Endometrium (tissue), 2 donors: ENCODE measurements at regions not wholly inside any gene's neighbourhood (a gene's known extent, or its start where the extent isn't known, plus 50 kb on each side); places are given as distances from the start of the nearest gene placed in this dataset.
"Not testable (repeated sequence)": the region's sequence is repeated elsewhere in the genome, so short reads cannot be mapped to it uniquely, and the experiment has no call there.

Experiments
- FAIRE-seq: peaks from 2 replicates; lab custom pipeline; 2012; peaks lifted over from hg19 to GRCh38; lab: Jason Lieb, UNC
- donor health status: control.
- donor health status: control.

DNA sequence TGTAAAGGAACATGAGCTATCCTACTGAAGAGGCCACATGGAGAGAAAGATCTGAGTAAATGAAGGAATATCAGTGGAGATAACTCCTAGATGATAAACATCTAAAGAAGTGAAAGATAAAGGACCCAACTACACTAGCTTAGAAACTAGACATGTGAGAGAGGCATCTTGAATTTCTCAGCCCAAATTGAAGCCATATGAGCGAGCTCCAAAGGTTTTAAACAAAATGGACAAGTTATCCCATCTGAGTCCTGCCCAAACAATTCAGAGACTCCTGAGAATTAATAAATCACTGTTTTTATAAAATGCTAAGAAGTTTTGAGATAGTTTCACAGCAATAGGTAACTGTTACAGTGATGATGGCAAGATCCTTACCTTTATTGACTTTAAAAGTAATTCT, 438.9 kb downstream of the NAV3 start:
- no peak for FAIRE-seq

GRCh38 chr12:78271546-78271945, 440.9 kb downstream of the NAV3 start:
- FAIRE-seq: no peak

- FAIRE-seq: no peak
Measured at GRCh38 chr12:78275886-78276285, 445.2 kb downstream of the NAV3 start.

DNA sequence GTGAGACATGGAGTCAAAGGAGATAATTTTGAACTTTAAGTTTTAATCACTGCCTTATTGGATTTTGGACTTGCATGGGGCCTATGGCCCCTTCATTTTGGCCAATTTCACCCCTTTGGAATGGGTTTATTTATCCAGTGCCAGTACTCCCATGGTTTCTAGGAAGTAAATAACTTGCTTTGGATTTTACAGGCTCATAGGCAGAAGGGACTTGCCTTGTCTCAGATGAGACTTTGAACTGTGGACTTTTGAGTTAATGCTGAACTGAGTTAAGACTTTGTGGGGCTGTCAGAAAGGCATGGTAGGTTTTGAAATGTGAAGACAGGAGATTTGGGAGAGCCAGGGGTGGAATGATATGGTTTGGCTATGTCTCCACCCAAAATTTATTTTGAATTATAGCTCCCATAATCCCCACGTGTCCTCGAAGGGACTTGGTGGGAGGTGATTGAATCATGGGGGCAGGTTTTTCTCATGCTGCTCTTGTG, 448.1 kb downstream of the NAV3 start:
- FAIRE-seq: no peak

- FAIRE-seq: no peak
Measured at GRCh38 chr12:78279567-78279966, 448.9 kb downstream of the NAV3 start.

GRCh38 chr12:78281102-78281501, 450.4 kb downstream of the NAV3 start:
- not testable (repeated sequence) for FAIRE-seq

DNA sequence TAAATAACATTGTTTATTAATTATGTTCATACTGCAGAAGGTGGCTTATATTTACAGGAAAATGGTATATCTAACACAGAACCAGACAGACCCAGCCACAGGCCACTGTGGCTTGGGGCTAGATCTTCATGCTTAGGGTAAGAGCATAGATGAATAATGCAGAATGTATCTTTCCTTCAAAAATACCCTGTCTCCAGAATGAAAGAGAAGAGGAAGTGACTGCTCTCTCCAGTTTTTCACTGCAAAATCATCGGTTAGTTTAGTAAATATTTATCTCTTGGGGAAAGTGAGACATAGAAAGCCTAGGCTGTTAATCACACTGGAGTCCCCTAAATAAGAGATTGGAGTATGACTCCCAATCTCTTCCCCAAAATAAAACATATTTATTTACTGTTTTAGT, 453.7 kb downstream of the NAV3 start:
- FAIRE-seq: no peak

GRCh38 chr12:78290606-78291345, 460.1 kb downstream of the NAV3 start:
- FAIRE-seq: no peak

DNA sequence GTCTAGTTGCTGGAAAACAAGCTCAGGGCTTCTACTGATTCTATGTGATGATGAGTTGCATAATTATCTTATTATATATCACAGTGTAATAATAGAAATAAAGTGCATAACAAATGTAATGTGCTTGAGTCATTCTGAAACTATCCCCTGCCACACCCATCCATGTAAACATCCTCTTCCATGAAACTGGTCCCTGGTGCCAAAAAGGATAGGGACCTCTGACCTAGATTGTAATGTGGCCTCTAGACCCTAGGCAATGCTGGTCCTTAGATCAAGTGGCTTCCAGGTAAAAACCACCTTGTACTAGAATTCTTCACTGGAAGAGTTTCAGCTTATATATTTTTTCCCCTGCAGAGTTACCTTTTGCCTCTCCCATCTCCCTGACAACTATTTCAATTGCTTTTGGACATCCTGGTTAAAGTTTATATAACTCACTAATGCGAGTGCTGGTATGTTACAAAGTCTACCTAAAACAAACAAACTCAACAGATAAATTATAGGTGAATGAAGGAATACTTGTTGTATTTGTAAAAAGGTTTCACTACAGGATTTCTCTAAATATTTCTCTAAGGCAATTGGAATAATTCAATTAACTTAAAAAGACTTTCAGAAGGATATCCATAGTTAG, 462.5 kb downstream of the NAV3 start:
- no peak for FAIRE-seq

- not testable (repeated sequence) for FAIRE-seq
Measured at GRCh38 chr12:78301282-78301681, 470.6 kb downstream of the NAV3 start.

DNA sequence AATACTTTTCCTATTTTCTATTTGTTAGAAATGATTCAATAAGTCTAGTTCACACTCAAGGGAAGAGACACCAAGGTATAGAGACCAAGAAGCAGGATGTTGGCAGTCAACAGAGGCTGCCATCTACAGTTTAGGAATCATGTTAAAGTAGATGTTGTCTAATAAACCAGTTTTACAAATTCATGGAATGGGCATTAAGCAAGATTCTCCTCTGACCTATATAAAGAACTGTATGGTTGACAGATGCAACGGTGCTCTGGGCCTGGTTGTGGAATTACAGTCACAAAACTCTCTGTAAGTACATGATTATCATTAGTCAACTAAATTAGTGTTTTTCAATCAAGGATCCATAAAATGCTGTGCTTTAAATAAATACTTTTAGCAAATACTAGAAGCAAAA, 475.1 kb downstream of the NAV3 start:
- no peak for FAIRE-seq

DNA sequence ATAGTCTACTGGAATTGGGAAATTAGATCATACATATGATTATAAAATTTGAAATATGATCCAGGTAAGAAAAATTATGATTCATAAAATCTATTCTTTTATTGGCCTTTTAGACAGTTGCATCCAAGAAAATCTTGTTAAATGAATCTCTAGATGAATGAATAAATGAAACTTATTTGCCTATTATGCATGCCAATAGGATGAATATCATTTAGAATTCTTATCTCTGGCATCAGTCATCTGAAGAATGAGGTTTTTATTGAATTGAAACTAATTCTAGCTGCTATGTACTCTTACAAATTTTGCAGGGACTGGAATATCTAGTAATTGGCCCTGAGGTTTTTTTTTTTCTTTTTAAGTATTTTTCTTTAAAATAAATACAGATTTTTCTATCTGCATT, 475.5 kb downstream of the NAV3 start:
- FAIRE-seq: no peak

- no peak for FAIRE-seq
Measured at GRCh38 chr12:78308701-78309100, 478.0 kb downstream of the NAV3 start.

GRCh38 chr12:78315028-78315427, 484.3 kb downstream of the NAV3 start:
- no peak for FAIRE-seq

GRCh38 chr12:78316136-78316535, 485.4 kb downstream of the NAV3 start:
- FAIRE-seq: no peak

DNA sequence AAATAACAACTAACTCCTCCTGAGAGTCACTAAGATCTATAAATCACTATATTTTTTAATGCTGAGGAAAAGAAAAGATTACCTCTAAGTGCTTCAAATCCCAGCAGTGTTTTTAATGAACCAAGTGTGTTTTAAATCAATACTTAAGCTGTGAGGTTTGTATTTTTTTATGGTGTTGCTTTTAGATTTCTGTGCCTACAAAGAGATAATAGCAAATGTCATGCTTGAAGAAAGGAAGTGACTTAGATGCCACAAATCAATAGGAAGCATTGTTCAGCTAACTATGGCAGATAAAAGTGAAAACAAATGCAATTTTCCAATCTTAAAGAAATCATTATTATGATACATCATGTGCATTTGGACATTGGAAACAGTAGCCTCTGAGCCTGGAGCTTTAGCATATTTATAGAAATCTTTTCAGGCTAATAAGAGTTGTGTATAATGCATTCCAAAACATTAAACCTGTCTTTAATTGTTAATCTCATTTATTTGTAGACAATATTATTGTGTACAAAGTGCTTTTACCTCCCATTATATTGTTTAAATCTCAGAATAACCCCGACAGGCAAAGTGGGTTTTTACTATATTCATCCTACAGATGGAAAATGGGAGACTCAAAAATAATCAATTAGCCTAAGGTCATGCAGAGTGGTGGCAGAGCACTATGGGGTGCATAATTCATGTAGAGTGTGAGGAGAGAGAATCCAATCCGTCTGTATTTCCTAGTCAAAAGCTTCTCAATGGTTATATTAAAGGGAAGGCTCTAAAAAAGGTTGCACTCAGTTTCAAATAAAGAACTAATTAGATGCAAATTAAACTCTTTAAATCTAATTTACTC, 486.2 kb downstream of the NAV3 start:
- FAIRE-seq: no peak

- FAIRE-seq: no peak
Measured at GRCh38 chr12:78321696-78322095, 491.0 kb downstream of the NAV3 start.

DNA sequence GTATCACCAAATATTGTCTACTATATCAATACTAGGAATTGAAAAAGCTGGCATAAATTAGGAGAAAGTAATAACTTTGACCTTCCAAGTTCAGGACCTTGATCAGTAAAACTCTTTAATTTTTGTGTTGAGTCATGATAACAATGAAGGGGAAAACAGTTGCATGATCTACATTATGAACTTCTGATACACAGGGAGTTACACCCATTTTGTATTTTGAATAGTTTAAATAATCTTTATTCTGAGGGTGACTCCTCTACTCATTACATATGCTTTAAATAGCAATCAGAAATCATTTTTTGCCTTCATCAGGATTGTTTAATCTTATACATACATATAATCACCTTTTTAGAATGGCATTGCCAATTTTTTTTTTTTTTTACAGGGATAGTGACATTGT, 492.5 kb downstream of the NAV3 start:
- FAIRE-seq: no peak

DNA sequence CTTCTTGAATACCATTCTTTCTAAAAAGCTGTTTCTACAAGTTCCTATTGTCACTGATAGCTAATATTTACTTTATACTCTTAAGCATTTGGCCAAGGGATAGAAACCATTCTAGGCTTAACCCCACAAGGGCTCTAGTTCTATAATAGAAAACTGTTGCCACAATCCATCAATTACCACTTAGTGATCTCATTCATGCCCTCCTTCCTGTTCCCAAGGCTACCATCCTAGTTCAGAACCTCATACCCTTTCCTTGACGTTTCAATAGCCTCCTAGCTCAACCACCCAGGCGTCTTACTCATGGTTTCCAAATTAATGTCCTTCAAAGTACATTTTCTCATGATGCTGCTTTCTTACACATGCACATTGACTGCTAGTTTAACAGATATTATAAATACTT, 493.5 kb downstream of the NAV3 start:
- FAIRE-seq: no peak

GRCh38 chr12:78328524-78328923, 497.8 kb downstream of the NAV3 start:
- no peak for FAIRE-seq

GRCh38 chr12:78330131-78330530, 499.4 kb downstream of the NAV3 start:
- no peak for FAIRE-seq

DNA sequence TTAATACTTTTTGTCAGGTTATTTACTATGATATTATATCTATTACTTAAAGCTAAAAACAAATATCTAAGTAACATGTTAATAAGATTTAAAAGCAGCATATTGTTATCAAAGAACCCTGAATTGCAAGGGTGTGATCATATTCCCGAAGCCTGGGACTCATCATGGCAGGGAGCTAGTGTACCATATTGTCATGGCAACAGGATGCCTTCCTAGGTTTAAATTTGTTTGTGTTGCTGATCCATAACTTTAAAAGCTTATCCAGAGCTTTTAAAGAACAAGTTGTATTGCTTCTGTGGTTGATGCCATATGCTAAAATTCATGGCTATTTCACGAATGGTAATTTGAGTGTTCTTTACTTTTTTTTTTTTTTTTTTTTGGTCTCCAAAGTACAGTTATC, 500.5 kb downstream of the NAV3 start:
- FAIRE-seq: no peak

GRCh38 chr12:78331753-78332152, 501.1 kb downstream of the NAV3 start:
- no peak for FAIRE-seq
